ENCODE measurements at regions not wholly inside any gene's neighbourhood (a gene's known extent, or its start where the extent isn't known, plus 50 kb on each side); places are given as distances from the start of the nearest gene placed in this dataset.

DNA sequence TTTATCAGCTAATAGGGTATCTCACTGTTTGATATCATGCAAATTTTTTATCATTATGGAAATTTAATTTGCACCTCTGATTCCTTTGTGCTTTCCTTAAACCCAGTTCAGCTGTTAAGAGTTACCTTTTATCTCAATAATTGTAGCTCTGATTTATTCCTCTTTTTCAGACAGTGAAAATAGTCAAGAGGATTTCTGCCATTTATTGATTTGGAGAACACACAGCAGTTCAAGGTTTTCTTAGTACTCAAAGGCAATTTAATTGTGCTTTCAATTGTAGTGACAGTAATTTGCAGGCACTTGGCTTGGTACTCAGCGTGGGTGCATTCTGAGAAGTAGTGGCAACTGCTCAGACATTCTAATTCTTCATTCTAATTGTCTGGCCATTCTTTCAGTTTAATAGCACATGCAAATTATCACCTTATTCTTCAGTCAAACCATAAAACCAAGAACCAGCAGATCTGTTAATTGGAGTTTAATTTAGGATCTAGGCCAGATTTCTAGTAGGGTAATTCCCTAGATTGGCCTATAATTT, 709.3 kb downstream of the RPS29 start:
- DNase-seq (ENCODE audit: low read depth), result no peak

DNA sequence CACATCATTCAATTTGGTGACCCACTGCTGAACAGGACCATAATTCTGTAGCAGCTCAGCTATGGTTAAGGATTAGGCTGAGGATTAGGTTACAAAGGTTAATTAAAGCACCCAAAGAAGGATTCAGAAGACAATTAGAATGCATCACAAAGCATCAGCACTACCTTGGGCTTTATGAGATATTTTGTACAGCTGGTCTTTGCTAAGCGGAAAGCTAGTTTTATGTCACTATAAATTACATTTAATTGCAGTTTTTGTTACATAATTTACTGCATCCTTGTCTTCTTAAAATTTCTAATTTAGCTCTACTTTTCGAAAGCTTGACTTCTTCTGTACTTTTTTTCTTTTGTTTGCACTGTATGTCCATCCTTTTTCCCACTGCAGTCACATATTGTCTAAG, 711.5 kb downstream of the RPS29 start:
- no peak for DNase-seq (ENCODE audit: low read depth)

DNA sequence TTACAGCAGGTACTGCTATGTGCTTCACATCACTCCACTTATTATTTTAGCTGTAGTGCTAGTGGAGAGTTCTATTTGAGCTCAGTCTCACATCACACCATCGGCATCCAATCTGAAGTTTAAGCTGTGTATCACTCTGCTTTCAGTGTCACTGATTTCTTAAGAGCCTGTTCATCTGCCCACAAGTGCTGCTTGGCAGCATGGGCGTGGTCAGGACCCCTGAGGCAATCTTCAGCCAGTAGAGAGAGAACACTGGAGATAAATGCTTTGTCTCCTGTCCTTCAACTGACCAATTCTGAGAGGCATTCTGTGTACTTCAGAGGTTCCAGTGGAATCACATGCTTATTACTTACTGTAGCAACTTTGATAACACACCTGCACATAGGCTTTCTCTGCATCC, 728.8 kb downstream of the RPS29 start:
- DNase-seq (ENCODE audit: low read depth), result peak; percentile 1

DNA sequence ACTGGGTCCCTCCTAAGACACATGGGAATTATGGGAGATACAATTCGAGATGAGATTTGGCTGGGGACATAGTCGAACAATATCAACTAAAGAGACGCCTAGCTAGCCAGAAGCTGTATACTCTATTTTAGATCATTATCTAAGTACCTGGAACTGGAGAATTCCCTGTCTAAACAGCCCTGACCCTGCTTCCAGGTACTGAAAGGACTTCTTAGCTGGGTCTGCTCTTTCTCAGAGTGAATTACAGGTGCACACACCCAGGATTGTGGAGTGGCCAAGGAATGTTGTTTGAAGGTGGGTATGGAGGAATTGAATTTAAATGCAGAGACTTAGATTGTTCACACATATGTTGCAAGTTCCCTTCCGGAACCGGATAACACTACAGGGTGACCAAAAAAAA, 733.0 kb downstream of the RPS29 start:
- DNase-seq (ENCODE audit: low read depth), result no peak

DNA sequence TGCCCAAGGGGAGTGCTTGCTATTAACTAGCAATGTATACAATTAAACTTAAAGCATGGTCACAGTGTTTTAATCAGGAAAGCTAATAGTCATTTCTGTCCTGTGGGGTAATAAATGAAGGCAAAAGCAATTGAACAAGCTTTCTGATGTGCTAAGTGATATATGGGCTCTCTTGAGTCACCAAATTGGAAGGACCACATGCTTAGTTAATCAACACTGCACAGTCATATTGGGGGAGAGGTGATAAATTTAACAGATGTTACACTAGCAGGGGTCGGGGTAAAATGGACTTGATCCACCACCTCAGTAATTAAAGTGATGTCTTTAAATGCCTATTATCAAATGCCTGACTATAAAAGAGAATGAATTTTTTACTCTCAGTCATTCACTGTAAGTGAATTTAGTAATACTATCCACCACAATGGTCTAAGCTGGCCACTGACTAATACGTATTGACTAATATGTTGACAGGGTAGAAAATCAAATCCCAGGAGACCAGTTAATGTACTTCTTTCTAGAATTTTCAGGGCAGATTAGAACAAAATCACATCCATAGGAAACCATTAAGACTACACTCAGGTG, 736.3 kb downstream of the RPS29 start:
- DNase-seq (ENCODE audit: low read depth), result no peak

DNA sequence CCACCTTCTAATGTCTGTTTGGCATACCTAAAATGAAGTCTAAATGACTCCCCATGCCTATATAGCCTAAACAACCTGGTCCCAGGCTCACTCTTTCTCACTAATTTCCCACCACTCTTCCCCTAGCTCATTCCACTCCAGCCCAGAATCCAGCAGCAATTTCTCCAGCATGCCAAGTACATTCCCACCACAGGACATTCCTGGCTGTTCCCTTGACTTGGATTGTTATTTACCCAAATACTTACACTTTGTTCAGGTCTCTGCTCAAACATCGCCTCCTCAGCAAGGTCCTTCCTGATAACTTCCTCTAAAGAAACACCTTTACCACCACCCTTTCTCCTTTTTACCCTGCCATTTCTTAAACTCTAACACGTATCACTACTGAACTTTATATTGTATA, 743.4 kb downstream of the RPS29 start:
- DNase-seq (ENCODE audit: low read depth), result no peak

DNA sequence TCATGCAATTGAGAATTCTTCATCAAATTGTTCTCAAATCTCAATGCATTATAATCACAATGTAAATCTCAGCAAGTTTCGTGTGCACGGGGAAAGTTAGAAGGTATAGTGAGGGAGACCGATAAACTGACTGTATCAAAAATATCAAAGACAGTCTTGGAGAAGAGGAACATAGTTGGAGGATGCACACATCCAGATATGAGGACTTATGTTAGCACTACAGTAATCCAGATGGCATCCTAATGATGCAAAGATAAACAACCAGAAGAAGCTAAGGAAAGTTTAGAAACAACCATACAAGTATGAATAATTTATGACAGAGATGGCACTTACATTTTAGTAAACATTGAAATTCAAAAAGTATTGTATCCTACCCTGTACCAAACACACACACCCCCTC, 760.1 kb downstream of the RPS29 start:
- DNase-seq (ENCODE audit: low read depth), result no peak

DNA sequence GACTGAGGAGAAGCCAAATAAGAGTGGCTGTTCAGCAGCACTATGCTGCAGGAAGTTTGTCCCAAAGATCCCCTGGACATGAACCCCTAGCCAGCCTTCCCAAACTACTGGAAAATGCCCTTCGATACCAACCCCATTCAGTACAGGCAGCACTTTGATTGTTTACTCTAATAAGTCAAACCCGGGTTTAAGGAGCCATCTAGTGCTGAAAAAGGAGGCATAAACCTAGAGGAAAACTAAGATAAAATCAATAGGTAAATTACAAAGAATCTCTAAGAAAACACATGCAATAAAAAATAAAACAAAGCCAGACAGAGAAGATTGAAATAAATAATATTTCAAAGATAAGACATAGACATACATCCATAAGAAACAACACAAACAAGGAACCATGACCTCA, 771.6 kb downstream of the RPS29 start:
- no peak for DNase-seq (ENCODE audit: low read depth)

DNA sequence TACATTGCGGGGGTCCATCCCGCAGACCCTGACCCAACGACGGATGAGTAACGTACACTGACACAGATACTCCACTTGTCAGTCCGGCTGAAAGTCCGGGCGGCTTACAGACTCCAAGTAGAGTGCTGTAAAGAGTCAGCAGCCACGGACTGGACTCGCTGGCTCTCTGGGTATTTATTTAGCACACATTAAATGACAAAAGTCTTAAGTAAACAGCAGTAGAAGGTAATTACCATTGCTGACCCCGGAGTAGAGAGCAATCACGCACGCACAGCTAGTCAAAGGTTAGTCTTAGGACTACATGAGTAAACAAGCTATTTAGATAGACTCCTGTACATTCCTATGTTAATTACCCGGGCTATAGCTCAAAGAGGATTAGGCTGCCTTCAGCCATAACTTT, 780.9 kb downstream of the RPS29 start:
- DNase-seq (ENCODE audit: low read depth), result no peak

DNA sequence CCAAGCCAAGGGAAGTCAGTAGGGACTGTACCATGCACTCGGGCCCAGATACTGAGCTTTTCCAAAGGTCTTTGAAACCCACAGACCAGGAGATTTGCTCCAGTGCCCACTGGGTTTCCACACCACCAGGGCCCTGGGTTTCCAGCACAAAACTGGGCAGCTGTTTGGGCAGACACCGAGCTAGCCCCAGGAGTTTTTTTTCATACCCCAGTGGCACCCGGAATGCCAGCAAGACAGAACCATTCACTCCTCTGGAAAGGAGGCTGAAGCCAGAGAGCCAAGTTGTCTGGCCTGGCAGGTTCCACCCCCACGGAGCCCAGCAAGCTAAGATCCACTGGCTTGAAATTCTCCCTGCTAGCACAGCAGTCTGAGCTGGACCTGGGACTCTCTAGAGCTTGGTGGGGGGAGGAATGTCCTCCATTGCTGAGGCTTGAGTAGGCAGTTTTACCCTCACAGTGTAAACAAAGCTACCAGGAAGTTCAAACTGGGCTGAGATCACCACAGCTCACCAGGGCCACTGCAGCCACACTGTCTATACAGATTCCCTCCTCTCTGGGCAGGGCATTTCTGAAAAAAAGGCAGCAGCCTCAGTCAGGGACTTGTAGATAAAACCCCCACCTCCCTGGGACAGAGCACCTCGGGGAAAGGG, 793.7 kb downstream of the RPS29 start:
- no peak for DNase-seq (ENCODE audit: low read depth)

DNA sequence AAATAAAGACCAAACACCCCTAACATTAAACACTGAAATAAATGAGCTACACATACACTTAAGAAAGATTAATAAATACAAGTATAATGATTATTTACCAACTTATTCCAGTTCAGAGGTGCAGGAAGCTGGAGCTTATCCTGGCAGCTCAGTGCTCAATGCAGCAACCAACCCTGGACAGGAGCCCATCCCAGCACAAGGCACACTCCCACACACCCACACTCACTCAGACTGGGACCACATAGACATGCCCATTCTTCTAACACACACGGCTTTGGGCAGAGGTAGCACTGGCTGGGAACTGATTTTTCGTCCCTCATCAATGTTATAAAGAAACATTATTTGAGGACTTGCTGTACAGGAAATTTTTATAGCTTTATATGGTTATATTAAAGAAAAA, 797.4 kb downstream of the RPS29 start:
- DNase-seq (ENCODE audit: low read depth), result no peak

GRCh38 chr14:48786498-48786897, 799.7 kb downstream of the RPS29 start:
- DNase-seq (ENCODE audit: low read depth), result no peak

DNA sequence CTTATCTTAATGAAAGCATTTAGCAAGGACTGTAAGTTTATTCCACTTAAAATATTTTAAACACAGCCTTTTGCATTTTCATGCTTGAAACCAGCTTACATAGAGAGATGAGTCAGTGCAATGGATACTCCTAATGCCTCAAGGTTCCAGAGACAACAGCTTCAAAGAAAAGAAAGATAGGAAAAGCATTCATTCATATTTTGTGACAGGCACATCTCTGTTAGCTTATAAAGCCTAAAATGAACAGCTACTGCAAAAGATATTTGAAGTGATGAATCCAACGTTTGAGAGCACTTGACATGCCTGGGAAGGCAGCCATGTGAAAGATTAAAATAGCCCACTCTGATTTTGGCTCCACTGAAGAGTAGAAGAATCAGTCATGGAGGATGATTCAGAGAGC, 814.5 kb downstream of the RPS29 start:
- peak; percentile 29 for DNase-seq (ENCODE audit: low read depth)

- DNase-seq (ENCODE audit: low read depth), result no peak
These were observed 834.9 kb downstream of the RPS29 start for GRCh38 chr14:48751293-48751692.

- DNase-seq (ENCODE audit: low read depth), result no peak
These were observed 838.0 kb downstream of the RPS29 start for GRCh38 chr14:48748151-48748675.

GRCh38 chr14:48747561-48748089, 838.6 kb downstream of the RPS29 start:
- no peak for DNase-seq (ENCODE audit: low read depth)

DNA sequence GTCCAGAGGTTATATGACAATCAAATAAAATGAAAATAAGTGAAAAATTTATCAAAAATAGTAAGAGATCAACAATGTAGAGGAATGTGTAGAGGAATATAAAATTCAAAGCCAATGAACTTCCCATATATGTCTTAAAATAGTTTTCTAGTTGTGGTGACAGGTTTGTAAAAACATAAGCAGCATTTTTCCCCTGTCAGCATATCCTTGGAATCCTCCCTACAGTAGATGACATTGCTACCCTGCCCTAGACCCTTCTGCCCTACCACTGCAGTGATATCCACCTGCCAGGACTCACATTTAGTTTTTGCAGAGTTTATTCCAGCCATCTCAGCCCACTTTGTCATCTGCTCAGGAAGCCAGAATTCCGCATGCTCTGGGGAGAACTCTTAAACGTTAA, 842.0 kb downstream of the RPS29 start:
- DNase-seq (ENCODE audit: low read depth), result no peak

DNA sequence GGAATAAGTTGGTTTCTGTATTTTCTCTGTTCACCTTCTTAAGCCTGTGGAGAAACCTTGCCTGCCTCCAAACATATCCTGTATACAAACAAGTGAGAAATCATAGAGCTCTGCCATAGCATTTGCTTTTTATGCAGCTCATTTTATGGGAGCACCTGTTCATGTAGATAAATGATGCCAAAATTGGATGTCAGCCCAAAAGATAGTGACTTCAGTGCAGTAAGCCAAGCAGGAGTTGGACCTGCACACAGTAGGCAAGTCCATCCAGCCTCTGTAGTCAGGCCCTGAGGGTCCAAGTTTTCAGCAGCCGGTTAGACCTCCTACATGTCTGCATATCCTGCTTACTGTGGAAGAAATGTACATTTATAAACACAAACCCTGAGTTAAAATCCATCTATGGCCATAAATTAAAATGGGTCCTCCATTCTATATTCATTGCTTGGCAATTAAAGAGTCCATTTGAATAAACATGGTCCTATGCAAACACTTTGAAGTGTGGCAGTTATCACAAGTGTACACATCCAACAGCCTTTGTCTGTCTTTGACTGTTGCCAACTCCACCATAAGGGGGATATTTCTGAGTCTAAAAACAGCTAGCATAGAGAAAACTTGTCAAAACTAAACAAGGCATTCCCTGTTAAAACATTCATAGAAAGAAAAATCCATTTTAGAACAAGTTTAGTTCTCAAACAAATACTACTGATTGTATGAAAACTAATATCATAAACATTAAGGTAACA, 847.8 kb downstream of the RPS29 start:
- no peak for DNase-seq (ENCODE audit: low read depth)

DNA sequence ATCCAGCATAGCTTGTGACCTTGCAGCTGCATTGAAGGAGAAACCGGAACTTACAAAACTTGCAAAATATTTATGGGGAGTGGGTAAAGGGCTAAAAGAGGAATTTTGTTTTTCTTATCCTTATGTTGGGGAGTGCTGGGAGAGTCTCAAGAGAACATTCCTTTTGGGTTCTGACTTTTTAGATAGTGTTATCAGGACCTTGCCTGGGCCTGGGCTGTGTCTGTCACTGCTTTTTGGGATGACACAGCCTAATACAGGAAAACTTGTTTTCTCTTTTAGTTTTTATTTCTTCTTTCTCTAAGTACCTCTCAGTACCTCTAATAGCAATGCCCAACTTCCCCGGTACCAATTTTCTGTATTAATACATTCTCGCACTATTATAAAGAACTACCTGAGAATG, 850.6 kb downstream of the RPS29 start:
- no peak for DNase-seq (ENCODE audit: low read depth)

GRCh38 chr14:48731260-48731659, 854.9 kb downstream of the RPS29 start:
- no peak for DNase-seq (ENCODE audit: low read depth)

GRCh38 chr14:48726080-48726642, 860.0 kb downstream of the RPS29 start:
- DNase-seq (ENCODE audit: low read depth), result no peak

DNA sequence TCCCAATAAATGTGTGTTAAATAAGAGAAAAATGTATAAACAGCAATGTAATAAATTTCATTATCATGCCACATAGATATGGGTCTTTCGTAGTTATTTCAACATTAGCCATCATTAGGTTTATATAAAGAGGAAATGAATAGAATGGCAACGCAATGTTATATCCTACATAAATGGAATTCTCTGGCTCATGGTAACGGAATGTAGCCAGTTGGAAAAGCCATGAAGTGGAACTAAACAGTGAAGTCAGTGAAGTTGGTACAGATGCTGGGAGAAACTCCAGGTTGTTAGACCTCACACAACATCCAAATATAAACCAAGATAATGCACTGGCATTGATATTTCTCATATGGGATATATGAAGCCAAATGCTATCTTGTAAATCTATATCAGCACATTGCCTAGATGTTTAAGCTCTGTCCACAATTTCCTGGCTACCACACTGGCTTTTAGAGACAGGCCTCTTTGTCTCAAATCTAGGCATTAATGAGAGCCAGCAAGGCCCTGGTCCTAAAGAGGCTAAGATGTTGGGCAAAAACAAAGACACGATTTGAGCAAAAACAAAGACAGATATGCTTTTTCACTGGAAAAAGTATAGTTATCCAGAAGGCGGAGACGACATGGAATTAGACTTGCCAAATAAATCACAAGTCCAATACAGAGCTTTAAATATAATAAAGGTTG, 861.0 kb downstream of the RPS29 start:
- DNase-seq (ENCODE audit: low read depth), result no peak

Data from RPMI7951 (cell line).